ENCODE measurements at regions not wholly inside any gene's neighbourhood (a gene's known extent, or its start where the extent isn't known, plus 50 kb on each side); places are given as distances from the start of the nearest gene placed in this dataset.

GRCh38 chr14:95381726-95382125 is 62.0 kb upstream of the CLMN start:
- no peak overlapping the region for H3K4me3 ChIP-seq (ENCODE audit: low read depth, low read length)
- DNase-seq (ENCODE audit: low read depth) = no peak
- no peak for TF ChIP-seq CTCF (conservative IDR thresholded peaks at IDR 0.05; ENCODE audit: low read depth, low read length)

- no peak for DNase-seq (ENCODE audit: low read depth)
- no peak overlapping the region for H3K4me3 ChIP-seq (ENCODE audit: low read depth, low read length)
- TF ChIP-seq CTCF (conservative IDR thresholded peaks at IDR 0.05; ENCODE audit: low read depth, low read length) = no peak
Observed at GRCh38 chr14:95380350-95381042, 60.8 kb upstream of the CLMN start.

GRCh38 chr14:95379634-95380033 is 59.9 kb upstream of the CLMN start:
- TF ChIP-seq CTCF (conservative IDR thresholded peaks at IDR 0.05; ENCODE audit: low read depth, low read length) = no peak
- no peak for DNase-seq (ENCODE audit: low read depth)
- no peak overlapping the region for H3K4me3 ChIP-seq (ENCODE audit: low read depth, low read length)

- TF ChIP-seq CTCF (conservative IDR thresholded peaks at IDR 0.05; ENCODE audit: low read depth, low read length) = no peak
- no peak for DNase-seq (ENCODE audit: low read depth)
- H3K4me3 ChIP-seq (ENCODE audit: low read depth, low read length) = no peak overlapping the region
Observed at GRCh38 chr14:95375539-95376109, 55.9 kb upstream of the CLMN start.

- no peak overlapping the region for H3K4me3 ChIP-seq (ENCODE audit: low read depth, low read length)
- TF ChIP-seq CTCF (conservative IDR thresholded peaks at IDR 0.05; ENCODE audit: low read depth, low read length) = no peak
- DNase-seq (ENCODE audit: low read depth) = no peak
Observed at GRCh38 chr14:95374239-95374997, 54.7 kb upstream of the CLMN start.

- TF ChIP-seq CTCF (conservative IDR thresholded peaks at IDR 0.05; ENCODE audit: low read depth, low read length) = no peak
- H3K4me3 ChIP-seq (ENCODE audit: low read depth, low read length) = no peak overlapping the region
- DNase-seq (ENCODE audit: low read depth) = no peak
Observed at GRCh38 chr14:95370076-95370475, 50.4 kb upstream of the CLMN start.

Measured in epithelial cell of proximal tubule (primary cell).